ENCODE measurements at regions not wholly inside any gene's neighbourhood (a gene's known extent, or its start where the extent isn't known, plus 50 kb on each side); places are given as distances from the start of the nearest gene placed in this dataset.

DNA sequence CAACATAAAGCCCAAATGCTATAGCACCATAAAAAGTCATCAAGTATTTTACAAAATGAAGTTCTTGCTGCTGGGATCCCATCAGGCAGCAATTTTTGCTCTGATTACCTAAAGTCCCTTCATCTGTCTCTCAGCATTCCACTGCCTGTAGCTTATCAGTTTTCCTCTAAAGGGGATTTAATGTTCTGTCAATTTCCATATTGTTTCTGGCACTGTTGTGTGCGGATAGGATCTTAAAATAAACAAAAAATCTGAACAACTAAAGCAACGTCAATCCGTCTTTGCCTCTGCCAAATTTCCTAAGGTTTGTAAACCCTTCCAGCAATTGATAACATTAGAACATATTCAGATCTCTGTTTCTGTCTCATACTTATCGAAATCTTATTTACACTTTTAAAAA is 1126.3 kb upstream of the RAG2 start:
- no peak for TF ChIP-seq CEBPB (IDR thresholded peaks at IDR 0.05; ENCODE audit: low read depth)
- TF ChIP-seq, protein P1, sequence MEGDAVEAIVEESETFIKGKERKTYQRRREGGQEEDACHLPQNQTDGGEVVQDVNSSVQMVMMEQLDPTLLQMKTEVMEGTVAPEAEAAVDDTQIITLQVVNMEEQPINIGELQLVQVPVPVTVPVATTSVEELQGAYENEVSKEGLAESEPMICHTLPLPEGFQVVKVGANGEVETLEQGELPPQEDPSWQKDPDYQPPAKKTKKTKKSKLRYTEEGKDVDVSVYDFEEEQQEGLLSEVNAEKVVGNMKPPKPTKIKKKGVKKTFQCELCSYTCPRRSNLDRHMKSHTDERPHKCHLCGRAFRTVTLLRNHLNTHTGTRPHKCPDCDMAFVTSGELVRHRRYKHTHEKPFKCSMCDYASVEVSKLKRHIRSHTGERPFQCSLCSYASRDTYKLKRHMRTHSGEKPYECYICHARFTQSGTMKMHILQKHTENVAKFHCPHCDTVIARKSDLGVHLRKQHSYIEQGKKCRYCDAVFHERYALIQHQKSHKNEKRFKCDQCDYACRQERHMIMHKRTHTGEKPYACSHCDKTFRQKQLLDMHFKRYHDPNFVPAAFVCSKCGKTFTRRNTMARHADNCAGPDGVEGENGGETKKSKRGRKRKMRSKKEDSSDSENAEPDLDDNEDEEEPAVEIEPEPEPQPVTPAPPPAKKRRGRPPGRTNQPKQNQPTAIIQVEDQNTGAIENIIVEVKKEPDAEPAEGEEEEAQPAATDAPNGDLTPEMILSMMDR (IDR thresholded peaks at IDR 0.05 in 2 of 3, conservative IDR thresholded peaks at IDR 0.05 in 1 of 3; ENCODE audit: borderline replicate concordance in 1 of 3, insufficient read depth in 1 of 3, low read depth in 2 of 3, low read length in 2 of 3), result no peak
- TF ChIP-seq POLR2A (IDR thresholded peaks at IDR 0.05; ENCODE audit: borderline replicate concordance, extremely low read depth, insufficient read depth, insufficient read length), result no peak
- TF ChIP-seq RAD21 (IDR thresholded peaks at IDR 0.05; ENCODE audit: low read depth), result no peak
- TF ChIP-seq POLR2AphosphoS5 (IDR thresholded peaks at IDR 0.05; ENCODE audit: low read depth, low read length), result no peak
- no peak for TF ChIP-seq ZNF274 (IDR thresholded peaks at IDR 0.05; ENCODE audit: low read depth, low read length)
- no peak for TF ChIP-seq YY1 (IDR thresholded peaks at IDR 0.05; ENCODE audit: extremely low read depth, insufficient replicate concordance, low read depth, low read length)
